ENCODE measurements at regions not wholly inside any gene's neighbourhood (a gene's known extent, or its start where the extent isn't known, plus 50 kb on each side); places are given as distances from the start of the nearest gene placed in this dataset.

DNA sequence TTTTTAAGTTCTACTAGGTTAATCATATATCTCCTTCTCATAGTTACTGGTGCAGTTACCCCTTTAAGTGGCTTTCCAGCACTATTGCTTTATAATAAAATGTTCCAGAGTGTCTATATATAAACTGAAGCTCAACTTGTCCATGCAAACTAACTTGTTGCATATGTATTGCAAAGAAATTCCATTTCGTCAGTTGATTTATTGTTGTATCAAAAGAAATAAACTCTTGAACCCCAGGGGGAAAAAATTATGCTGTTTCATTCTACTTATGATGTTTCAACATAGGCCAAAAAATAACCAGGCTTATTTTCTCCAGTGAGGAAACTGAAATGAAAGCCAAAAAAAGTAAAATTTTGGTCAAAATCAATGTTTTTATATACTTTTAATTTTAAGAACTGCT, 491.9 kb downstream of the NR4A2 start:
- no peak for ATAC-seq

DNA sequence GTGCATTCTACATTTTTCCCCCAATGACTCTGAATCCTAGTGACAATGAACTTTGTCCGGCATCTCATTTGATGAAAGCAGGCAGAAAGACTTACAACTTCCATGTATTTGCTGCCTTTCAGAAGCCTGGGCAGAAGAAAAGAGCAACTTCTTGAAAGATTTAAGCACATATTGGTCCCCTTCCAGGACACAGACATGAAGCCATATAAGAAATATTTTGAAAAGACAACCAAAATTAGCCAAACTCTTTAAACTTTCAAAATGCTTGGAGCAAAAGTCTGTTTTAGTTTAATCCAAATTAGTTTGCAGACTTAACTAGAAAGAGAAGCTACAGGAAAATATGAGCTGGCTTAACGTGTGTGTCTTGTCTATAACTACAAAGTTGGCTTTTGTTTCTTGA, 492.5 kb downstream of the NR4A2 start:
- H3K36me3 ChIP-seq = no peaks in the 10 kb centered on the region
- no peaks in the 10 kb centered on the region for H3K9me3 ChIP-seq
- H3K4me1 ChIP-seq = no peaks in the 10 kb centered on the region
- ATAC-seq (no peak), DNase-seq (no peak)
- intact Hi-C loops (cut with DNase I) = no loop called here
- no peaks in the 10 kb centered on the region for H3K27me3 ChIP-seq
- TF ChIP-seq, protein P1, sequence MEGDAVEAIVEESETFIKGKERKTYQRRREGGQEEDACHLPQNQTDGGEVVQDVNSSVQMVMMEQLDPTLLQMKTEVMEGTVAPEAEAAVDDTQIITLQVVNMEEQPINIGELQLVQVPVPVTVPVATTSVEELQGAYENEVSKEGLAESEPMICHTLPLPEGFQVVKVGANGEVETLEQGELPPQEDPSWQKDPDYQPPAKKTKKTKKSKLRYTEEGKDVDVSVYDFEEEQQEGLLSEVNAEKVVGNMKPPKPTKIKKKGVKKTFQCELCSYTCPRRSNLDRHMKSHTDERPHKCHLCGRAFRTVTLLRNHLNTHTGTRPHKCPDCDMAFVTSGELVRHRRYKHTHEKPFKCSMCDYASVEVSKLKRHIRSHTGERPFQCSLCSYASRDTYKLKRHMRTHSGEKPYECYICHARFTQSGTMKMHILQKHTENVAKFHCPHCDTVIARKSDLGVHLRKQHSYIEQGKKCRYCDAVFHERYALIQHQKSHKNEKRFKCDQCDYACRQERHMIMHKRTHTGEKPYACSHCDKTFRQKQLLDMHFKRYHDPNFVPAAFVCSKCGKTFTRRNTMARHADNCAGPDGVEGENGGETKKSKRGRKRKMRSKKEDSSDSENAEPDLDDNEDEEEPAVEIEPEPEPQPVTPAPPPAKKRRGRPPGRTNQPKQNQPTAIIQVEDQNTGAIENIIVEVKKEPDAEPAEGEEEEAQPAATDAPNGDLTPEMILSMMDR (IDR thresholded peaks at IDR 0.05) = no peak
- no peak overlapping the region for H3K4me3 ChIP-seq
- H3K27ac ChIP-seq = no peak overlapping the region

More for the DNA sequence above, 491.9 kb downstream of the NR4A2 start:
- Histone ChIP-seq H3K9me3 (no peaks in the 10 kb centered on the region), H3K27me3 (no peaks in the 10 kb centered on the region), H3K4me3 (no peak overlapping the region), H3K27ac (no peak overlapping the region), H3K36me3 (no peaks in the 10 kb centered on the region), H3K4me1 (no peaks in the 10 kb centered on the region)
- DNase-seq = no peak
- TF ChIP-seq, protein P1 (IDR thresholded peaks at IDR 0.05) = no peak
- intact Hi-C loops (cut with DNase I) = no loop called here

GRCh38 chr2:155839436-155839835, 493.1 kb downstream of the NR4A2 start:
- no peak overlapping the region for H3K27ac ChIP-seq
- H3K27me3 ChIP-seq = no peaks in the 10 kb centered on the region
- intact Hi-C loops (cut with DNase I) = no loop called here
- H3K4me3 ChIP-seq = no peak overlapping the region
- H3K9me3 ChIP-seq = no peaks in the 10 kb centered on the region
- H3K36me3 ChIP-seq = no peaks in the 10 kb centered on the region
- DNase-seq (no peak), ATAC-seq (no peak)
- H3K4me1 ChIP-seq = no peaks in the 10 kb centered on the region
- TF ChIP-seq, protein P1 (IDR thresholded peaks at IDR 0.05) = no peak

- no peaks in the 10 kb centered on the region for H3K9me3 ChIP-seq
- ATAC-seq (no peak), DNase-seq (no peak)
- H3K4me3 ChIP-seq = no peak overlapping the region
- H3K4me1 ChIP-seq = no peaks in the 10 kb centered on the region
- no peaks in the 10 kb centered on the region for H3K36me3 ChIP-seq
- H3K27me3 ChIP-seq = no peaks in the 10 kb centered on the region
- no peak overlapping the region for H3K27ac ChIP-seq
- intact Hi-C loops (cut with DNase I) = no loop called here
- TF ChIP-seq, protein P1 (IDR thresholded peaks at IDR 0.05) = no peak
Observed at GRCh38 chr2:155836439-155836838, 496.1 kb downstream of the NR4A2 start.

GRCh38 chr2:155830817-155831579, 501.5 kb downstream of the NR4A2 start:
- no peak for ATAC-seq
- H3K27ac ChIP-seq = no peak overlapping the region
- DNase-seq = no peak

More at GRCh38 chr2:155830817-155831579, 501.5 kb downstream of the NR4A2 start:
- Histone ChIP-seq H3K27me3 (no peaks in the 10 kb centered on the region), H3K4me1 (no peaks in the 10 kb centered on the region), H3K4me3 (no peak overlapping the region), H3K9me3 (no peaks in the 10 kb centered on the region), H3K36me3 (no peaks in the 10 kb centered on the region)
- TF ChIP-seq, protein P1 (IDR thresholded peaks at IDR 0.05) = no peak
- intact Hi-C loops (cut with DNase I) = no loop called here

All from upper lobe of right lung (tissue), 1 donor.